ENCODE measurements at regions not wholly inside any gene's neighbourhood (a gene's known extent, or its start where the extent isn't known, plus 50 kb on each side); places are given as distances from the start of the nearest gene placed in this dataset.

GRCh38 chr12:13313886-13314285 lies 117.4 kb downstream of the EMP1 start:
- Histone ChIP-seq H3K36me3 (ENCODE audit: control insufficient read depth in 4 of 4, insufficient read depth in 3 of 4, low read depth in 1 of 4, low read length in 3 of 4) (no peaks in the 10 kb centered on the region), H3K4me3 (ENCODE audit: low read depth in 1 of 3, low read length in 3 of 3) (no peak overlapping the region), H3K9ac (ENCODE audit: low read depth in 1 of 2, low read length in 2 of 2) (no peak overlapping the region), H3K27ac (ENCODE audit: low read depth in 1 of 2, low read length in 2 of 2) (no peak overlapping the region), H3K9me3 (ENCODE audit: control insufficient read depth in 4 of 4, low read length in 3 of 4) (peaks cover 4 to 20% (median 13%) of the 10 kb centered on the region in 4 donors), H3K4me1 (ENCODE audit: control insufficient read depth in 4 of 4, insufficient read depth in 4 of 4, low read length in 3 of 4) (no peaks in the 10 kb centered on the region), H3K27me3 (ENCODE audit: control insufficient read depth in 4 of 4, insufficient read depth in 4 of 4, low read length in 3 of 4) (no peaks in the 10 kb centered on the region)
- 89% methylated on average over 2 of the region's 2 CpGs for WGBS
- DNase-seq (ENCODE audit: low spot score): no peak
- TF ChIP-seq FOXA1 (IDR thresholded peaks at IDR 0.05): no peak
- TF ChIP-seq CTCF (IDR thresholded peaks at IDR 0.05; ENCODE audit: low read depth, low read length, missing input control): no peak
- no peak for TF ChIP-seq TAF1 (conservative IDR thresholded peaks at IDR 0.05)
- TF ChIP-seq YY1 (IDR thresholded peaks at IDR 0.05): no peak
- no peak for TF ChIP-seq HNF4G (IDR thresholded peaks at IDR 0.05)
- TF ChIP-seq RAD21 (IDR thresholded peaks at IDR 0.05): no peak
- TF ChIP-seq MAX (IDR thresholded peaks at IDR 0.05): no peak
- no peak for TF ChIP-seq GABPA (IDR thresholded peaks at IDR 0.05 in 1 of 2, conservative IDR thresholded peaks at IDR 0.05 in 1 of 2)
- TF ChIP-seq ATF3 (IDR thresholded peaks at IDR 0.05): no peak
- TF ChIP-seq EGR1 (IDR thresholded peaks at IDR 0.05; ENCODE audit: low read depth in 2 of 2): no peak
- TF ChIP-seq JUND (IDR thresholded peaks at IDR 0.05): no peak
- TF ChIP-seq FOXA2 (IDR thresholded peaks at IDR 0.05): no peak

GRCh38 chr12:13311551-13311950 lies 115.0 kb downstream of the EMP1 start:
- Histone ChIP-seq H3K4me3 (ENCODE audit: low read depth in 1 of 3, low read length in 3 of 3) (no peak overlapping the region), H3K36me3 (ENCODE audit: control insufficient read depth in 4 of 4, insufficient read depth in 3 of 4, low read depth in 1 of 4, low read length in 3 of 4) (no peaks in the 10 kb centered on the region), H3K4me1 (ENCODE audit: control insufficient read depth in 4 of 4, insufficient read depth in 4 of 4, low read length in 3 of 4) (no peaks in the 10 kb centered on the region), H3K9me3 (ENCODE audit: control insufficient read depth in 4 of 4, low read length in 3 of 4) (peaks cover 0 to 10% (median 4%) of the 10 kb centered on the region in 4 donors), H3K9ac (ENCODE audit: low read depth in 1 of 2, low read length in 2 of 2) (no peak overlapping the region), H3K27me3 (ENCODE audit: control insufficient read depth in 4 of 4, insufficient read depth in 4 of 4, low read length in 3 of 4) (no peaks in the 10 kb centered on the region), H3K27ac (ENCODE audit: low read depth in 1 of 2, low read length in 2 of 2) (no peak overlapping the region)
- 63% methylated on average over 4 of the region's 4 CpGs for WGBS
- TF ChIP-seq EGR1 (IDR thresholded peaks at IDR 0.05; ENCODE audit: low read depth in 2 of 2): no peak
- no peak for TF ChIP-seq RAD21 (IDR thresholded peaks at IDR 0.05)
- TF ChIP-seq HNF4A (conservative IDR thresholded peaks at IDR 0.05): no peak
- no peak for TF ChIP-seq REST (IDR thresholded peaks at IDR 0.05)
- TF ChIP-seq TAF1 (conservative IDR thresholded peaks at IDR 0.05): no peak
- TF ChIP-seq ZBTB33 (IDR thresholded peaks at IDR 0.05): no peak
- TF ChIP-seq FOXA2 (IDR thresholded peaks at IDR 0.05): no peak
- TF ChIP-seq CTCF (IDR thresholded peaks at IDR 0.05; ENCODE audit: low read depth, low read length, missing input control): no peak
- TF ChIP-seq GABPA (IDR thresholded peaks at IDR 0.05 in 1 of 2, conservative IDR thresholded peaks at IDR 0.05 in 1 of 2): no peak
- no peak for TF ChIP-seq MAX (IDR thresholded peaks at IDR 0.05)
- no peak for TF ChIP-seq JUND (IDR thresholded peaks at IDR 0.05)
- TF ChIP-seq HNF4G (IDR thresholded peaks at IDR 0.05): no peak
- no peak for TF ChIP-seq ATF3 (IDR thresholded peaks at IDR 0.05)
- TF ChIP-seq NR2F2 (IDR thresholded peaks at IDR 0.05): no peak
- no peak for TF ChIP-seq RXRA (IDR thresholded peaks at IDR 0.05)
- TF ChIP-seq SP1 (IDR thresholded peaks at IDR 0.05): no peak
- TF ChIP-seq YY1 (IDR thresholded peaks at IDR 0.05): no peak
- no peak for TF ChIP-seq FOXA1 (IDR thresholded peaks at IDR 0.05)
- no peak for DNase-seq (ENCODE audit: low spot score)

All from liver (tissue), 8 donors.